Hepatocyte (in vitro differentiated cells): ENCODE measurements at regions not wholly inside any gene's neighbourhood (a gene's known extent, or its start where the extent isn't known, plus 50 kb on each side); places are given as distances from the start of the nearest gene placed in this dataset.

Experiments used
- DNase-seq: peaks from one replicate; pipeline ENCODE4 v3.0.0-alpha.2; 2016; ENCODE audit warnings: low spot score
- H2AFZ ChIP-seq: fragments of 200-600 bp; sonication (generic); 2 replicates; pipeline ENCODE4 v1.6.0; 2016; ENCODE audit warnings: antibody characterized with exemption, mild to moderate bottlenecking
- H3K27ac ChIP-seq: fragments of 200-600 bp; sonication (generic); 2 replicates; pipeline ENCODE4 v1.5.1; 2016; ENCODE audit warnings: mild to moderate bottlenecking
- H3K27me3 ChIP-seq: fragments of 200-600 bp; sonication (generic); 2 replicates; pipeline ENCODE4 v1.6.1; 2016
- H3K36me3 ChIP-seq: fragments of 200-600 bp; sonication (generic); replicated peaks from 2 replicates; pipeline ENCODE4 v1.5.1; 2016; ENCODE audit warnings: low read depth; ENCODE audit not compliant: insufficient read depth
- H3K4me1 ChIP-seq: fragments of 200-600 bp; sonication (generic); 2 replicates; pipeline ENCODE4 v1.5.1; 2016; ENCODE audit warnings: mild to moderate bottlenecking, moderate library complexity; ENCODE audit not compliant: insufficient read depth
- H3K4me2 ChIP-seq: fragments of 200-600 bp; sonication (generic); 2 replicates; pipeline ENCODE4 v1.6.0; 2016
- H3K4me3 ChIP-seq: fragments of 200-600 bp; sonication (generic); 2 replicates; pipeline ENCODE4 v1.5.1; 2016; ENCODE audit warnings: mild to moderate bottlenecking
- H3K79me2 ChIP-seq: fragments of 200-600 bp; sonication (generic); 2 replicates; pipeline ENCODE4 v1.6.0; 2017; ENCODE audit warnings: mild to moderate bottlenecking
- H3K9me2 ChIP-seq: fragments of 200-600 bp; sonication (generic); replicated peaks from 2 replicates; pipeline ENCODE4 v1.6.0; 2017; ENCODE audit warnings: mild to moderate bottlenecking; ENCODE audit not compliant: insufficient read depth
- H3K9me3 ChIP-seq: fragments of 200-600 bp; sonication (generic); 2 replicates; pipeline ENCODE4 v1.5.1; 2016; ENCODE audit warnings: low read depth, mild to moderate bottlenecking
- H4K20me1 ChIP-seq: fragments of 200-600 bp; sonication (generic); 2 replicates; pipeline ENCODE4 v1.6.0; 2016; ENCODE audit warnings: mild to moderate bottlenecking; ENCODE audit not compliant: insufficient read depth, poor library complexity, severe bottlenecking
- CTCF ChIP-seq: fragments of 200-600 bp; sonication (generic); IDR thresholded peaks from 2 replicates; pipeline ENCODE4 v1.5.1; 2016; ENCODE audit warnings: antibody characterized with exemption, mild to moderate bottlenecking; ENCODE audit not compliant: poor library complexity
- EZH2 ChIP-seq: fragments of 200-600 bp; sonication (generic); IDR thresholded peaks from 2 replicates; pipeline ENCODE4 v1.6.1; 2016; ENCODE audit warnings: antibody characterized with exemption, mild to moderate bottlenecking, borderline replicate concordance
- EZH2phosphoT487 ChIP-seq: fragments of 200-600 bp; sonication (generic); IDR thresholded peaks from one replicate; pipeline ENCODE4 v1.6.1; 2018; ENCODE audit warnings: antibody characterized with exemption, mild to moderate bottlenecking, low read depth, moderate library complexity; ENCODE audit not compliant: unreplicated experiment, severe bottlenecking
- WGBS: methylation state at CpG from one replicate; pipeline ENCODE4 v1.1.6; 2016; ENCODE audit warnings: low lambda C conversion rate; ENCODE audit errors: missing lambda C conversion rate; 5-methylcytosine and 5-hydroxymethylcytosine counted together

- Histone ChIP-seq H2AFZ (no peak overlapping the region), H3K27me3 (no peaks in the 10 kb centered on the region), H3K27ac (no peak overlapping the region), H3K36me3 (no peaks in the 10 kb centered on the region), H4K20me1 (no peaks in the 10 kb centered on the region), H3K4me3 (no peak overlapping the region), H3K9me2 (no peaks in the 10 kb centered on the region), H3K79me2 (no peaks in the 10 kb centered on the region), H3K4me2 (no peak overlapping the region), H3K9me3 (no peaks in the 10 kb centered on the region), H3K4me1 (peaks cover 9% of the 10 kb centered on the region)
- no peak for DNase-seq
- WGBS: 53% methylated on average over 5 of the region's 5 CpGs
- no peak for TF ChIP-seq CTCF
- TF ChIP-seq EZH2phosphoT487: no peak
- TF ChIP-seq EZH2: no peak
These were observed 102.0 kb downstream of the FSCB start for GRCh38 chr14:44405011-44405486.

DNA sequence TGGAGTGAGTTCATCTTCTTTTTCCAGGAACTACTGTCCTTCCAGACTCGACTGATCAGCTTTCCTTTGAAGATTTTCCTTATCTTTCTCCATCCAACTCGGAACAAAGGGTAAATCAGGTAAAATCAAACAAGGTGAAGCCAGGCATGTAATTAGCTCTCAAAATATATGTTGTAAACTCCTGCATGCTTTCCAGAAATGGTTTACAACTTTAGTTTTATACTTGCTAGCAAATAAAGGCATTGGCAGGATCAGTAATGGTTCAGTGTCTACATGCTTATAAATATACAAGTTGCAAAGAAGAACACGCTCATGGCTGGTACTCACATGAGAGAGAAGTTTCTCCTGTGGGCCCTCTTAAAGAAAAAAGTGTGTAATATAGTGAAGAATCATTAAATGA is 102.5 kb downstream of the FSCB start:
- Histone ChIP-seq H2AFZ (no peak overlapping the region), H3K9me2 (no peaks in the 10 kb centered on the region), H4K20me1 (no peaks in the 10 kb centered on the region), H3K4me2 (no peak overlapping the region), H3K27ac (no peak overlapping the region), H3K36me3 (no peaks in the 10 kb centered on the region), H3K4me1 (peaks cover 9% of the 10 kb centered on the region), H3K79me2 (no peaks in the 10 kb centered on the region), H3K9me3 (no peaks in the 10 kb centered on the region), H3K27me3 (no peaks in the 10 kb centered on the region), H3K4me3 (no peak overlapping the region)
- DNase-seq: no peak
- TF ChIP-seq EZH2 (no peak), EZH2phosphoT487 (no peak), CTCF (no peak)
- WGBS: 45% methylated on average over 3 of the region's 3 CpGs

DNA sequence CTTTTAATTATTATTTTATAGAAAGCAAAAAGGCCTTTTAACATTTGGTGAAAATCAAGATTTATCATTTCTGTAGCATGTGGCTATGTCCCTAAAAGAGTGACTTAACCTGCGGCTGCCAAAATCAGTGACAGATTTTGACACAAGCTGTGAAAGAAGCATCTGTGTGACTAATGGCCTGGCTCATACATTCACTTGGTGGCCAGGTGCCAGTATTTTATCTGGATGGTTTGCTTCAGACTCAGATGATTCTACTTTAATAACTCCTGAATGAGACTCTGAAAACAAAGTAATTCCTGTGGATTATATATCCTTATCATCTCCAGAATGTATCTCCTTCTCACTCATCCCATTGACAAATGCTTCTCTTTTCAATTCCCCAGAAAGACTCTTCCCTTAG is 103.0 kb downstream of the FSCB start:
- no peak overlapping the region for H3K4me2 ChIP-seq
- H3K79me2 ChIP-seq: no peaks in the 10 kb centered on the region
- no peak overlapping the region for H3K27ac ChIP-seq
- no peaks in the 10 kb centered on the region for H3K9me2 ChIP-seq
- peaks cover 9% of the 10 kb centered on the region for H3K4me1 ChIP-seq
- no peak overlapping the region for H3K4me3 ChIP-seq
- no peaks in the 10 kb centered on the region for H3K27me3 ChIP-seq
- 76% methylated on average over 1 of the region's 1 CpG for WGBS
- H3K36me3 ChIP-seq: no peaks in the 10 kb centered on the region
- TF ChIP-seq CTCF: no peak
- no peak for TF ChIP-seq EZH2
- no peak for TF ChIP-seq EZH2phosphoT487
- no peak overlapping the region for H2AFZ ChIP-seq
- DNase-seq: no peak
- no peaks in the 10 kb centered on the region for H4K20me1 ChIP-seq
- H3K9me3 ChIP-seq: no peaks in the 10 kb centered on the region

DNA sequence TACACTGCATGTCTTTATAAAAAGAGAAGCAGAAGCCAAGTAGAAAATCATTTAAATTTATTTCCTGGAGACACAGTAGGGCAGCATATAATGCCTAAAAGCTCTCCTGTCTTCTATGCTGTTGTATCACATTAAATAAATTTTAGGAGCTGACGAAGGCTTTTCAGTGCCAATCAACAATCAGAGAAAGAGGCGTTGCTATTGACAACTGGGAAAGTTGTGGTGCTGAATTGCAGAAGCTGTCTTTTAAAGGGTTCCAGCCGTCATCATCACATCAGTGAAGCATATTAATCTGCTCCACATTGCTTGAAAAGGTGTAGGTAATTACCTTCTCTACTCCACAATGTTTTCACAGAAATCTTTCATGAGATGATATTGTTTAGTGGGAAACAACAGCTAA is 103.9 kb downstream of the FSCB start:
- Histone ChIP-seq H4K20me1 (no peaks in the 10 kb centered on the region), H2AFZ (no peak overlapping the region), H3K4me2 (no peak overlapping the region), H3K4me3 (no peak overlapping the region), H3K36me3 (no peaks in the 10 kb centered on the region), H3K9me3 (no peaks in the 10 kb centered on the region), H3K4me1 (peaks cover 9% of the 10 kb centered on the region), H3K27me3 (no peaks in the 10 kb centered on the region), H3K79me2 (no peaks in the 10 kb centered on the region), H3K27ac (no peak overlapping the region), H3K9me2 (no peaks in the 10 kb centered on the region)
- WGBS: 87% methylated on average over 3 of the region's 3 CpGs
- TF ChIP-seq EZH2phosphoT487: no peak
- no peak for TF ChIP-seq CTCF
- TF ChIP-seq EZH2: no peak
- DNase-seq: no peak
